ENCODE measurements at regions not wholly inside any gene's neighbourhood (a gene's known extent, or its start where the extent isn't known, plus 50 kb on each side); places are given as distances from the start of the nearest gene placed in this dataset.

DNA sequence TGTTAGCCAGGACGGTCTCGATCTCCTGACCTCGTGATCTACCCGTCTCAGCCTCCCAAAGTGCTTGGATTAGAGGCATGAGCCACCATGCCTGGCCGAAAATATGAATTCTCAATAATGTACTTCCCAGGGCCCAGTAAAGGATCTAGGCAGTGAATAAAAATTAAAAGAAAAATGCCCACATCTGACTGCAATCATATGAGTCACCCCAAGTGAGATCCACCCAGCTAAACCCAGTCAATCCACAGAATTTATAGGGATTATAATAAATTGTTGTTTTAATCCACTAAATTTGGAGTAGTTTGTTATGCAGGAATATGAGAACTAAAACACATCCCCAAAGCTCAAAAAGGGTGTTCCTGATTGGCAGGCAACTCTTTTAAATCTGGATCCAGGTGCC, 93.5 kb upstream of the STK39 start:
- intact Hi-C loops (cut with micrococcal nuclease), result no loop called here
- Histone ChIP-seq H3K4me1 (ENCODE audit: control insufficient read depth in 1 of 2, insufficient read depth in 2 of 2, low read length in 2 of 2) (peaks cover 0 to 23% of the 10 kb centered on the region in 2 experiments; a peak in 2 of 4 replicates), H3K27ac (ENCODE audit: low read depth, low read length) (no peak overlapping the region), H3K36me3 (ENCODE audit: control insufficient read depth in 1 of 2, insufficient read depth in 2 of 2, low read length in 2 of 2) (no peaks in the 10 kb centered on the region), H3K27me3 (ENCODE audit: insufficient read depth, low read length) (no peaks in the 10 kb centered on the region), H2AFZ (ENCODE audit: low read depth, low read length, poor library complexity, severe bottlenecking) (peak overlapping the region; percentile 50), H3K9me2 (ENCODE audit: insufficient read depth) (no peaks in the 10 kb centered on the region), H3K9ac (ENCODE audit: low read length) (no peak overlapping the region), H3K79me2 (ENCODE audit: insufficient read depth, low read length) (no peaks in the 10 kb centered on the region), H3K4me2 (ENCODE audit: low read length) (no peak overlapping the region), H3K4me3 (replicated peaks in 1 of 2; ENCODE audit: low read depth in 1 of 2, low read length in 2 of 2) (no peak overlapping the region), H4K20me1 (ENCODE audit: insufficient read depth) (no peaks in the 10 kb centered on the region), H3K9me3 (ENCODE audit: control insufficient read depth in 1 of 2, insufficient read depth in 1 of 2, low read depth in 1 of 2, low read length in 2 of 2) (no peaks in the 10 kb centered on the region)
- no TSS peak for BruUV-seq (replicated peaks)
- RAD21 ChIA-PET (ENCODE audit: low non-redundant PET in 1 of 2, low total read pairs in 2 of 2, uncharacterized antibody in 2 of 2, unreplicated experiment in 2 of 2), result no interaction called here
- no peak for ATAC-seq
- DNase-seq (ENCODE audit: low read depth, low spot score), result no peak
- CTCF ChIA-PET, result no interaction called here
- POLR2A ChIA-PET, result no interaction called here
- TF ChIP-seq MAX (IDR thresholded peaks at IDR 0.05) (no peak), EGR1 (IDR thresholded peaks at IDR 0.05; ENCODE audit: low read depth) (no peak), TCF7L2 (IDR thresholded peaks at IDR 0.05; ENCODE audit: borderline replicate concordance, extremely low read depth, insufficient read depth, insufficient read length) (no peak), SRF (IDR thresholded peaks at IDR 0.05; ENCODE audit: low read depth) (no peak), SIN3A (IDR thresholded peaks at IDR 0.05; ENCODE audit: low read depth) (no peak), ATF3 (IDR thresholded peaks at IDR 0.05) (no peak), REST (IDR thresholded peaks at IDR 0.05; ENCODE audit: low read depth) (no peak), CEBPB (IDR thresholded peaks at IDR 0.05; ENCODE audit: low read depth) (no peak), SP1 (IDR thresholded peaks at IDR 0.05; ENCODE audit: low read depth) (no peak), FOSL1 (IDR thresholded peaks at IDR 0.05; ENCODE audit: low read depth) (no peak), POLR2A (IDR thresholded peaks at IDR 0.05; ENCODE audit: borderline replicate concordance, extremely low read depth, insufficient read depth, insufficient read length) (no peak), YY1 (IDR thresholded peaks at IDR 0.05; ENCODE audit: extremely low read depth, insufficient replicate concordance, low read depth, low read length) (no peak), EZH2 (IDR thresholded peaks at IDR 0.05) (no peak), JUND (IDR thresholded peaks at IDR 0.05) (no peak), ZFX (IDR thresholded peaks at IDR 0.05) (no peak), EZH2phosphoT487 (IDR thresholded peaks at IDR 0.05; ENCODE audit: borderline replicate concordance) (no peak), ELF1 (IDR thresholded peaks at IDR 0.05; ENCODE audit: borderline replicate concordance, low read depth) (no peak), POLR2AphosphoS5 (IDR thresholded peaks at IDR 0.05; ENCODE audit: low read depth, low read length) (no peak), ZNF274 (IDR thresholded peaks at IDR 0.05; ENCODE audit: low read depth, low read length) (no peak)
- TF ChIP-seq, protein P1, sequence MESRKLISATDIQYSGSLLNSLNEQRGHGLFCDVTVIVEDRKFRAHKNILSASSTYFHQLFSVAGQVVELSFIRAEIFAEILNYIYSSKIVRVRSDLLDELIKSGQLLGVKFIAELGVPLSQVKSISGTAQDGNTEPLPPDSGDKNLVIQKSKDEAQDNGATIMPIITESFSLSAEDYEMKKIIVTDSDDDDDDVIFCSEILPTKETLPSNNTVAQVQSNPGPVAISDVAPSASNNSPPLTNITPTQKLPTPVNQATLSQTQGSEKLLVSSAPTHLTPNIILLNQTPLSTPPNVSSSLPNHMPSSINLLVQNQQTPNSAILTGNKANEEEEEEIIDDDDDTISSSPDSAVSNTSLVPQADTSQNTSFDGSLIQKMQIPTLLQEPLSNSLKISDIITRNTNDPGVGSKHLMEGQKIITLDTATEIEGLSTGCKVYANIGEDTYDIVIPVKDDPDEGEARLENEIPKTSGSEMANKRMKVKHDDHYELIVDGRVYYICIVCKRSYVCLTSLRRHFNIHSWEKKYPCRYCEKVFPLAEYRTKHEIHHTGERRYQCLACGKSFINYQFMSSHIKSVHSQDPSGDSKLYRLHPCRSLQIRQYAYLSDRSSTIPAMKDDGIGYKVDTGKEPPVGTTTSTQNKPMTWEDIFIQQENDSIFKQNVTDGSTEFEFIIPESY (IDR thresholded peaks at IDR 0.05; ENCODE audit: extremely low read depth, insufficient replicate concordance, low read length), result no peak

Measured in HCT116 (cell line).